ENCODE measurements at regions not wholly inside any gene's neighbourhood (a gene's known extent, or its start where the extent isn't known, plus 50 kb on each side); places are given as distances from the start of the nearest gene placed in this dataset.

DNA sequence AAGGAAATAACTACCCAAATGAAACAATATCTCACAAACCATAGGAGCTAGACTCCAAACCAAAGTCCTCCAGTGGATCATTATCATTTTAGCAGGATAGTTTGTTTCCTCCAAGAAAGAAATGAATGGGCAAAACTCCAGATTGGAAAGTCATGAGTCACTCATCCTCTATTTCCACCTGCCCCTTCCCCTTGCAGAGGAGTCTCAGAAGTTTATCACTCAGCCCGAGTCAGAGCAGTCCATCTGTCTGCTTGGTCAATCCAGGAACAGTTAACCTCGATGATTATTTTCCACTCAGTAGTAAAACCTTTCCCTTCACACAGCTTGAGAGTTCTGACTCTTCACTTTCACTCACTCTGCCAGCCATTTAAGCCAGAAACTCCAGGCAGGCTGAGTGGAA, 462.2 kb downstream of the BCL11A start:
- TF ChIP-seq OSR1 (CRISPR knock-in tag; IDR thresholded peaks at IDR 0.05) (no peak), RARB (CRISPR knock-in tag; IDR thresholded peaks at IDR 0.05) (no peak), ISL1 (CRISPR knock-in tag; IDR thresholded peaks at IDR 0.05) (no peak), ZC3H10 (CRISPR knock-in tag; IDR thresholded peaks at IDR 0.05) (no peak), SNAI2 (CRISPR knock-in tag; IDR thresholded peaks at IDR 0.05) (no peak), TSHZ2 (CRISPR knock-in tag; IDR thresholded peaks at IDR 0.05) (no peak), ARNTL (CRISPR knock-in tag; IDR thresholded peaks at IDR 0.05; ENCODE audit: borderline replicate concordance, low read depth) (no peak), ESRRG (CRISPR knock-in tag; IDR thresholded peaks at IDR 0.05) (no peak), GLIS3 (CRISPR knock-in tag; IDR thresholded peaks at IDR 0.05) (no peak), ZNF565 (CRISPR knock-in tag; conservative IDR thresholded peaks at IDR 0.05; ENCODE audit: low read depth) (no peak), ZNF8 (CRISPR knock-in tag; IDR thresholded peaks at IDR 0.05) (no peak), PPARA (CRISPR knock-in tag; IDR thresholded peaks at IDR 0.05; ENCODE audit: borderline replicate concordance) (no peak), TOX (CRISPR knock-in tag; IDR thresholded peaks at IDR 0.05; ENCODE audit: borderline replicate concordance) (no peak), CSRNP3 (CRISPR knock-in tag; IDR thresholded peaks at IDR 0.05) (no peak), TCF4 (CRISPR knock-in tag; IDR thresholded peaks at IDR 0.05; ENCODE audit: borderline replicate concordance) (no peak), ZNF70 (CRISPR knock-in tag; IDR thresholded peaks at IDR 0.05) (no peak)
- TF ChIP-seq, protein P1, sequence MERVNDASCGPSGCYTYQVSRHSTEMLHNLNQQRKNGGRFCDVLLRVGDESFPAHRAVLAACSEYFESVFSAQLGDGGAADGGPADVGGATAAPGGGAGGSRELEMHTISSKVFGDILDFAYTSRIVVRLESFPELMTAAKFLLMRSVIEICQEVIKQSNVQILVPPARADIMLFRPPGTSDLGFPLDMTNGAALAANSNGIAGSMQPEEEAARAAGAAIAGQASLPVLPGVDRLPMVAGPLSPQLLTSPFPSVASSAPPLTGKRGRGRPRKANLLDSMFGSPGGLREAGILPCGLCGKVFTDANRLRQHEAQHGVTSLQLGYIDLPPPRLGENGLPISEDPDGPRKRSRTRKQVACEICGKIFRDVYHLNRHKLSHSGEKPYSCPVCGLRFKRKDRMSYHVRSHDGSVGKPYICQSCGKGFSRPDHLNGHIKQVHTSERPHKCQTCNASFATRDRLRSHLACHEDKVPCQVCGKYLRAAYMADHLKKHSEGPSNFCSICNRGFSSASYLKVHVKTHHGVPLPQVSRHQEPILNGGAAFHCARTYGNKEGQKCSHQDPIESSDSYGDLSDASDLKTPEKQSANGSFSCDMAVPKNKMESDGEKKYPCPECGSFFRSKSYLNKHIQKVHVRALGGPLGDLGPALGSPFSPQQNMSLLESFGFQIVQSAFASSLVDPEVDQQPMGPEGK (CRISPR knock-in tag; IDR thresholded peaks at IDR 0.05; ENCODE audit: borderline replicate concordance), result no peak
- TF ChIP-seq, protein P2, sequence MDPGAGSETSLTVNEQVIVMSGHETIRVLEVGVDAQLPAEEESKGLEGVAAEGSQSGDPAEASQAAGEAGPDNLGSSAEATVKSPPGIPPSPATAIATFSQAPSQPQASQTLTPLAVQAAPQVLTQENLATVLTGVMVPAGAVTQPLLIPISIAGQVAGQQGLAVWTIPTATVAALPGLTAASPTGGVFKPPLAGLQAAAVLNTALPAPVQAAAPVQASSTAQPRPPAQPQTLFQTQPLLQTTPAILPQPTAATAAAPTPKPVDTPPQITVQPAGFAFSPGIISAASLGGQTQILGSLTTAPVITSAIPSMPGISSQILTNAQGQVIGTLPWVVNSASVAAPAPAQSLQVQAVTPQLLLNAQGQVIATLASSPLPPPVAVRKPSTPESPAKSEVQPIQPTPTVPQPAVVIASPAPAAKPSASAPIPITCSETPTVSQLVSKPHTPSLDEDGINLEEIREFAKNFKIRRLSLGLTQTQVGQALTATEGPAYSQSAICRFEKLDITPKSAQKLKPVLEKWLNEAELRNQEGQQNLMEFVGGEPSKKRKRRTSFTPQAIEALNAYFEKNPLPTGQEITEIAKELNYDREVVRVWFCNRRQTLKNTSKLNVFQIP (CRISPR knock-in tag; IDR thresholded peaks at IDR 0.05; ENCODE audit: borderline replicate concordance, low read depth), result no peak
- TF ChIP-seq, protein P3, sequence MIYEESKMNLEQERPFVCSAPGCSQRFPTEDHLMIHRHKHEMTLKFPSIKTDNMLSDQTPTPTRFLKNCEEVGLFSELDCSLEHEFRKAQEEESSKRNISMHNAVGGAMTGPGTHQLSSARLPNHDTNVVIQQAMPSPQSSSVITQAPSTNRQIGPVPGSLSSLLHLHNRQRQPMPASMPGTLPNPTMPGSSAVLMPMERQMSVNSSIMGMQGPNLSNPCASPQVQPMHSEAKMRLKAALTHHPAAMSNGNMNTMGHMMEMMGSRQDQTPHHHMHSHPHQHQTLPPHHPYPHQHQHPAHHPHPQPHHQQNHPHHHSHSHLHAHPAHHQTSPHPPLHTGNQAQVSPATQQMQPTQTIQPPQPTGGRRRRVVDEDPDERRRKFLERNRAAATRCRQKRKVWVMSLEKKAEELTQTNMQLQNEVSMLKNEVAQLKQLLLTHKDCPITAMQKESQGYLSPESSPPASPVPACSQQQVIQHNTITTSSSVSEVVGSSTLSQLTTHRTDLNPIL (CRISPR knock-in tag; IDR thresholded peaks at IDR 0.05; ENCODE audit: low read depth), result no peak
- ATAC-seq, result no peak

DNA sequence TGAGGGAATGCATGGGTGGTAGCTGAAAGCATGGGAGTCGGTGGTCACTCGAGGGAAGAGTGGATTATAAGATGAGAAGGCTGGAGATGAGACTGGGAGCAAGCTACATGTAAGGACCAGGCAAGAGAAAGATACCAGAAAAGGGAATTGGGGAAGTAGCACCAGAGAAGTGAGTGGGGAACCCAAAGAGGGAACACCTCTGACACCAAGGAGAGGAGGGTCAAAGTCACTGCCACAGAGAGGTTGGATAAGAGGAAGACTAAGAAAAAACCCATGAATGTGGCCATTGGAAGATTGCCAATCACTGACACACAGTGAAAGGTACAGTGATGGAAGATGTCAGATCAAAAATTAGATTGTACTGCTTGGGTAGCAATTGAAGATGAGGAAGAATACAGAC, 473.9 kb downstream of the BCL11A start:
- no peak for ATAC-seq
- no peak for TF ChIP-seq CSDC2 (CRISPR knock-in tag; IDR thresholded peaks at IDR 0.05)
- TF ChIP-seq TSHZ2 (CRISPR knock-in tag; IDR thresholded peaks at IDR 0.05), result no peak
- TF ChIP-seq BACH2 (CRISPR knock-in tag; IDR thresholded peaks at IDR 0.05; ENCODE audit: borderline replicate concordance), result no peak
- no peak for TF ChIP-seq ZNF8 (CRISPR knock-in tag; IDR thresholded peaks at IDR 0.05)
- no peak for TF ChIP-seq ZFP30 (CRISPR knock-in tag; IDR thresholded peaks at IDR 0.05)
- TF ChIP-seq RARB (CRISPR knock-in tag; IDR thresholded peaks at IDR 0.05), result no peak
- TF ChIP-seq ZNF565 (CRISPR knock-in tag; conservative IDR thresholded peaks at IDR 0.05; ENCODE audit: low read depth), result no peak
- TF ChIP-seq, protein P1 (CRISPR knock-in tag; IDR thresholded peaks at IDR 0.05; ENCODE audit: borderline replicate concordance), result no peak
- no peak for TF ChIP-seq ISL1 (CRISPR knock-in tag; IDR thresholded peaks at IDR 0.05)
- TF ChIP-seq SNAI2 (CRISPR knock-in tag; IDR thresholded peaks at IDR 0.05), result no peak
- no peak for TF ChIP-seq ZC3H10 (CRISPR knock-in tag; IDR thresholded peaks at IDR 0.05)
- TF ChIP-seq ZNF70 (CRISPR knock-in tag; IDR thresholded peaks at IDR 0.05), result no peak
- TF ChIP-seq, protein P3 (CRISPR knock-in tag; IDR thresholded peaks at IDR 0.05; ENCODE audit: low read depth), result no peak
- TF ChIP-seq ARNTL (CRISPR knock-in tag; IDR thresholded peaks at IDR 0.05; ENCODE audit: borderline replicate concordance, low read depth), result no peak
